Natural killer cell (primary cell): ENCODE measurements at regions not wholly inside any gene's neighbourhood (a gene's known extent, or its start where the extent isn't known, plus 50 kb on each side); places are given as distances from the start of the nearest gene placed in this dataset.

Source experiments
- ATAC-seq, 3 donors: fragments of 150-1000 bp in 2 of 3; fragments of 200-7000 bp in 1 of 3; cut with Tn5 transposase; 1 replicate in 1 of 3; 2 replicates in 2 of 3; pipeline ENCODE4 v1.10.0; 2021; ENCODE audit warnings: mild to moderate bottlenecking in 2 of 3, moderate library complexity in 2 of 3
- DNase-seq, 2 donors: peaks; one replicate each; pipeline versions ENCODE4 v3.0.0 to v3.0.0-alpha.2; 2013 to 2021; ENCODE audit warnings: mixed read lengths in 1 of 2
- H3K27ac ChIP-seq: one replicate; pipeline ENCODE4 v1.5.1; 2013; ENCODE audit warnings: mild to moderate bottlenecking, low read length
- H3K27me3 ChIP-seq: one replicate; pipeline ENCODE4 v1.6.1; 2013; ENCODE audit warnings: low read length; ENCODE audit not compliant: control insufficient read depth, insufficient read depth
- H3K36me3 ChIP-seq: one replicate; pipeline ENCODE4 v1.6.1; 2013; ENCODE audit warnings: low read length; ENCODE audit not compliant: control insufficient read depth, insufficient read depth
- H3K4me1 ChIP-seq: one replicate; pipeline ENCODE4 v1.6.1; 2013; ENCODE audit warnings: low read length; ENCODE audit not compliant: control insufficient read depth, insufficient read depth
- H3K4me3 ChIP-seq: one replicate; pipeline ENCODE4 v1.5.1; 2013; ENCODE audit warnings: low read length
- H3K9me3 ChIP-seq: one replicate; pipeline ENCODE4 v1.6.1; 2013; ENCODE audit warnings: low read length; ENCODE audit not compliant: control insufficient read depth, insufficient read depth
- H3K27ac Mint-ChIP-seq, 2 donors: one replicate each; pipeline ENCODE4 v1.8.0; 2022; ENCODE audit warnings: mild to moderate bottlenecking in 2 of 2, mixed read lengths in 2 of 2, moderate library complexity in 1 of 2
- H3K27me3 Mint-ChIP-seq, 2 donors: one replicate each; pipeline ENCODE4 v1.8.0; 2022; ENCODE audit warnings: low read depth in 2 of 2, mixed read lengths in 2 of 2
- H3K36me3 Mint-ChIP-seq: one replicate; pipeline ENCODE4 v1.8.0; 2022; ENCODE audit warnings: mixed read lengths
- H3K4me1 Mint-ChIP-seq, 2 donors: one replicate each; pipeline ENCODE4 v1.8.0; 2022; ENCODE audit warnings: mixed read lengths in 2 of 2
- H3K4me3 Mint-ChIP-seq: one replicate; pipeline ENCODE4 v1.8.0; 2022; ENCODE audit warnings: mild to moderate bottlenecking, moderate library complexity, mixed read lengths
- H3K9me3 Mint-ChIP-seq, 2 donors: one replicate each; pipeline ENCODE4 v1.8.0; 2022; ENCODE audit warnings: mixed read lengths in 2 of 2
- CTCF ChIP-seq: fragments of 200-600 bp; IDR thresholded peaks from one replicate; pipeline ENCODE4 v1.8.0; 2022; ENCODE audit warnings: antibody characterized with exemption
- WGBS: methylation state at CpG from one replicate; pipeline ENCODE4 v1.1.7; 2013; ENCODE audit warnings: missing lambda C conversion rate; ENCODE audit not compliant: insufficient coverage; 5-methylcytosine and 5-hydroxymethylcytosine counted together
- intact Hi-C: fragments of 100-400 bp; cut with micrococcal nuclease; formaldehyde crosslinking; loops from one replicate; pipeline ENCODE4 v1.14.2; 2022

GRCh38 chr2:157931542-157931941, 55.4 kb upstream of the ACVR1 start:
- Histone ChIP-seq H3K27me3 (no peaks in the 10 kb centered on the region), H3K27ac (no peak overlapping the region), H3K36me3 (no peaks in the 10 kb centered on the region), H3K4me3 (no peak overlapping the region), H3K9me3 (no peaks in the 10 kb centered on the region), H3K4me1 (no peaks in the 10 kb centered on the region)
- ATAC-seq (no peak), DNase-seq (no peak)
- Mint-ChIP-seq H3K4me1 (no peaks in the 10 kb centered on the region), H3K9me3 (no peaks in the 10 kb centered on the region), H3K27ac (no peak overlapping the region), H3K27me3 (peaks cover 0 to 5% of the 10 kb centered on the region in 2 donors), H3K4me3 (no peak overlapping the region), H3K36me3 (no peaks in the 10 kb centered on the region)
- intact Hi-C loops: no loop called here
- TF ChIP-seq CTCF: no peak
- no CpG with 5 or more reads among the region's 1 CpG for WGBS

- Histone ChIP-seq H3K9me3 (no peaks in the 10 kb centered on the region), H3K27me3 (no peaks in the 10 kb centered on the region), H3K36me3 (no peaks in the 10 kb centered on the region), H3K4me3 (no peak overlapping the region), H3K4me1 (no peaks in the 10 kb centered on the region), H3K27ac (no peak overlapping the region)
- no peak overlapping the region for H3K27ac Mint-ChIP-seq
- no peaks in the 10 kb centered on the region for H3K4me1 Mint-ChIP-seq
- no peaks in the 10 kb centered on the region for H3K9me3 Mint-ChIP-seq
- no peak overlapping the region for H3K4me3 Mint-ChIP-seq
- intact Hi-C loops: no loop called here
- H3K36me3 Mint-ChIP-seq: no peaks in the 10 kb centered on the region
- no peak for TF ChIP-seq CTCF
- no peak for DNase-seq
- WGBS: no CpG with 5 or more reads among the region's 2 CpGs
- ATAC-seq: no peak
- peaks cover 0 to 5% of the 10 kb centered on the region in 2 donors for H3K27me3 Mint-ChIP-seq
Observed at GRCh38 chr2:157930728-157931127, 54.6 kb upstream of the ACVR1 start.

- ATAC-seq (peak in 1 of 3 donors; percentile 72), DNase-seq (no peak)
- Histone ChIP-seq H3K4me1 (no peaks in the 10 kb centered on the region), H3K27ac (no peak overlapping the region), H3K36me3 (no peaks in the 10 kb centered on the region), H3K9me3 (no peaks in the 10 kb centered on the region), H3K4me3 (no peak overlapping the region), H3K27me3 (no peaks in the 10 kb centered on the region)
- no peaks in the 10 kb centered on the region for H3K4me1 Mint-ChIP-seq
- no peak for TF ChIP-seq CTCF
- H3K27ac Mint-ChIP-seq: no peak overlapping the region
- H3K36me3 Mint-ChIP-seq: no peaks in the 10 kb centered on the region
- intact Hi-C loops: no loop called here
- peaks cover 0 to 5% of the 10 kb centered on the region in 2 donors for H3K27me3 Mint-ChIP-seq
- no peaks in the 10 kb centered on the region for H3K9me3 Mint-ChIP-seq
- WGBS: 63% methylated on average over 4 of the region's 5 CpGs
- no peak overlapping the region for H3K4me3 Mint-ChIP-seq
Observed at GRCh38 chr2:157929871-157930667, 53.9 kb upstream of the ACVR1 start.

DNA sequence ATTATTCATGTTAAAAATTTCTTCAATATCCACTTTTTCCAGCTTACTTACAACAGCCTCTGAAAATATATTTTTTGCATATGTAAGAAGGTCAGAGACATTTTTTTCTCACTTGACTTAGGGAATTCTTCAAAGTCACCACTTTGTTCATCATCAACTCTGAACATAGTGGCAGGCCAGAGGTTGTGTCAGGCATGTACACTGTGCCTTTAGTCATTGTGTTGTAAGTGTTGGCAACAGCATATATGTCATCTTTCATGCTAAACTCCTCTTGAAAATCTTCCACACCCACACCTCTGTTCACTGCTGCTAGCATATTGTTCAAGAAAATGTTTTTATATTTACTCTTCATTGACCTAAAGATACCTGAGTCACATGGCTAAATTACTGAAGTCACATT, 52.2 kb upstream of the ACVR1 start:
- no peak for ATAC-seq
- no peak for DNase-seq
- no peaks in the 10 kb centered on the region for H3K4me1 ChIP-seq
- no peaks in the 10 kb centered on the region for H3K27me3 ChIP-seq
- Mint-ChIP-seq H3K36me3 (no peaks in the 10 kb centered on the region), H3K27ac (no peak overlapping the region), H3K4me3 (no peak overlapping the region), H3K9me3 (no peaks in the 10 kb centered on the region), H3K4me1 (no peaks in the 10 kb centered on the region), H3K27me3 (peaks cover 0 to 6% of the 10 kb centered on the region in 2 donors)
- no peak overlapping the region for H3K27ac ChIP-seq
- intact Hi-C loops: no loop called here
- TF ChIP-seq CTCF: no peak
- no peaks in the 10 kb centered on the region for H3K9me3 ChIP-seq
- H3K4me3 ChIP-seq: no peak overlapping the region
- no peaks in the 10 kb centered on the region for H3K36me3 ChIP-seq
